ENCODE measurements at regions not wholly inside any gene's neighbourhood (a gene's known extent, or its start where the extent isn't known, plus 50 kb on each side); places are given as distances from the start of the nearest gene placed in this dataset.

GRCh38 chr15:68482246-68482645 lies 50.3 kb upstream of the ITGA11 start:
- H3K27me3 ChIP-seq (ENCODE audit: control insufficient read depth, insufficient read depth, low read length) = peaks cover 2% of the 10 kb centered on the region
- no peak overlapping the region for H3K9ac ChIP-seq (ENCODE audit: low read length)
- H3K36me3 ChIP-seq (ENCODE audit: control insufficient read depth, insufficient read depth, low read length) = no peaks in the 10 kb centered on the region

DNA sequence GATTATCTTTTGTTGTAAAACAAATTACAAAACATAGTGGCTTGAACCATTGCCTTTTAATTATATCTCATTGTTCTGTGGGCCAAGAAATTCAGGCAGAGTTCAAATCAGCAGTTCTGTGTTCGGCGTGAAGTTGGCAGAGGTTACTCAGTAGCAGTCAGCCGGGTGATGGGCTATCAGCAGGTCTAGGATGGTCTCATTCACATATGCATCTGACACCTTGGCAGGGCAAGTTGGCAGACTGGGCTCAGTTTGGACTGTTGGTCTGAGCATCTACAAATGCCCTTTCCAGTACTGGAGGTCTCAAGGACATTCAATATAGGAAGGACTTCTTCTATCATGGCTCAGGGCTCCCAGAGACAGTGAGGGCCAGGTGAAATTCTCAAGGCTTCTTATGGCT lies 51.2 kb upstream of the ITGA11 start:
- peaks cover 2% of the 10 kb centered on the region for H3K27me3 ChIP-seq (ENCODE audit: control insufficient read depth, insufficient read depth, low read length)
- no peak overlapping the region for H3K27ac ChIP-seq (ENCODE audit: low read depth, low read length)
- peaks cover 8% of the 10 kb centered on the region for H3K4me1 ChIP-seq (ENCODE audit: control insufficient read depth, insufficient read depth, low read length)
- H3K36me3 ChIP-seq (ENCODE audit: control insufficient read depth, insufficient read depth, low read length) = no peaks in the 10 kb centered on the region
- H3K4me3 ChIP-seq (ENCODE audit: low read length) = no peak overlapping the region
- H3K9ac ChIP-seq (ENCODE audit: low read length) = no peak overlapping the region

More at GRCh38 chr15:68482246-68482645, 50.3 kb upstream of the ITGA11 start:
- H3K4me3 ChIP-seq (ENCODE audit: low read length) = no peak overlapping the region
- peaks cover 8% of the 10 kb centered on the region for H3K4me1 ChIP-seq (ENCODE audit: control insufficient read depth, insufficient read depth, low read length)
- H3K27ac ChIP-seq (ENCODE audit: low read depth, low read length) = no peak overlapping the region

DNA sequence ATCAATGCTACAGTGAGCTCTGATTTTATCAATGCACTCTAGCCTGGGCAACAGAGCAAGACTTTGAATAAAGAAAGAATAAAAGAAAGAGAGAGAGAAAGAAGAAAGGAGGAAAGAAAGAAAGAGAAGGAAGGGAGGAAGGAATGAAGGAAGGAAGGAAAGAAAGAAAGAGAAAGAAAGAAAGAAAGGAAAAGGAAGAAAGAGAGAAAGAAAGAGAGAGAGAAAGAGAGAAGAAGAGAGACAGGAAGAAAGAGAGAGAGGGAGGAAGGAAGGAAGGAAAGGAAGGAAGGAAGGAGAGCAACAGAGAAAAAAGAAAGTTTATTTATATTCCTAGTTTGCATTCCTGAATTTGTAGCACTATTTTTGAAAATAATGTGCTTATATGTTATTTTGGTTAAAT lies 52.3 kb upstream of the ITGA11 start:
- Histone ChIP-seq H3K27me3 (ENCODE audit: control insufficient read depth, insufficient read depth, low read length) (peaks cover 2% of the 10 kb centered on the region), H3K27ac (ENCODE audit: low read depth, low read length) (no peak overlapping the region), H3K9ac (ENCODE audit: low read length) (no peak overlapping the region), H3K36me3 (ENCODE audit: control insufficient read depth, insufficient read depth, low read length) (no peaks in the 10 kb centered on the region), H3K4me1 (ENCODE audit: control insufficient read depth, insufficient read depth, low read length) (peaks cover 8% of the 10 kb centered on the region), H3K4me3 (ENCODE audit: low read length) (no peak overlapping the region)

DNA sequence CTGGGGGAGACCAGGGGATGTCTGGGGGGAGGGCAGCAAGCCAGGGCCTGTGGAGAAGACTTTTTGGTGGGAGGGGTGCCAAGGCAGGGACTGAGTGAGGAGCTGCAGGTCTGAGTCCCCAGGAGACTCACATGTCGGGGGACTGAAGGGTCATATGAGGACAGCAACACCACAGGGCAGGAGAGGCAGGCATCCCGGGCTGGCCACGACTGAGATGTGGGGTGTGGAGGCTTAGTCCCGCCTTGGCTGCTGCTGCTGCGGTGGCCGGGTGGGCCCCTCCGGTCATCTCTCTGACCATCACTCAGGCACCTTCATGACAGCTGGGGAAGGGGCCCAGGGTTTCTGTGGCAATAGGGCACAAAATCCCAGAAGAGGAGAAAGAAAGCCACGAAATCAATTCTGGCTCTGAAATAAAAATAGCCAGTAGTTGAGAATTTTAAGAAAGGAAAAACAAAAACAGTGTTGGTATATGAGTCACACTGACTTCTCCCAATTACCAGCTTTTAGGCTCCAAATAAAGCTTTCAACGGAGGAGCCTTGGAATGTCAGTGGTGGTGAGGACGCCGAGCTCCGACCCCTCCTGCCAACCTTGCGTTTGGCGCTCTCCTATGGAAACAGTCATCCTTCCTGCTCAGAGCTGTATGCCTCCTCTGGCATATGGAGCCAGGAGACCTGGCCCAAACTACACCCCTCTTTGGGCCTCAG lies 52.9 kb upstream of the ITGA11 start:
- Histone ChIP-seq H3K27ac (ENCODE audit: low read depth, low read length) (no peak overlapping the region), H3K4me1 (ENCODE audit: control insufficient read depth, insufficient read depth, low read length) (peaks cover 4% of the 10 kb centered on the region), H3K36me3 (ENCODE audit: control insufficient read depth, insufficient read depth, low read length) (no peaks in the 10 kb centered on the region), H3K9ac (ENCODE audit: low read length) (no peak overlapping the region), H3K4me3 (ENCODE audit: low read length) (no peak overlapping the region), H3K27me3 (ENCODE audit: control insufficient read depth, insufficient read depth, low read length) (peaks cover 2% of the 10 kb centered on the region)

- Histone ChIP-seq H3K27me3 (ENCODE audit: control insufficient read depth, insufficient read depth, low read length) (no peaks in the 10 kb centered on the region), H3K9ac (ENCODE audit: low read length) (no peak overlapping the region), H3K4me1 (ENCODE audit: control insufficient read depth, insufficient read depth, low read length) (no peaks in the 10 kb centered on the region), H3K27ac (ENCODE audit: low read depth, low read length) (no peak overlapping the region), H3K4me3 (ENCODE audit: low read length) (no peak overlapping the region), H3K36me3 (ENCODE audit: control insufficient read depth, insufficient read depth, low read length) (no peaks in the 10 kb centered on the region)
These were observed 53.9 kb upstream of the ITGA11 start for GRCh38 chr15:68485721-68486360.

GRCh38 chr15:68487087-68487843 lies 55.3 kb upstream of the ITGA11 start:
- Histone ChIP-seq H3K4me3 (ENCODE audit: low read length) (no peak overlapping the region), H3K4me1 (ENCODE audit: control insufficient read depth, insufficient read depth, low read length) (no peaks in the 10 kb centered on the region), H3K9ac (ENCODE audit: low read length) (no peak overlapping the region), H3K27ac (ENCODE audit: low read depth, low read length) (no peak overlapping the region), H3K27me3 (ENCODE audit: control insufficient read depth, insufficient read depth, low read length) (no peaks in the 10 kb centered on the region), H3K36me3 (ENCODE audit: control insufficient read depth, insufficient read depth, low read length) (no peaks in the 10 kb centered on the region)

- H3K27ac ChIP-seq (ENCODE audit: low read depth, low read length) = no peak overlapping the region
- no peak overlapping the region for H3K4me3 ChIP-seq (ENCODE audit: low read length)
- H3K27me3 ChIP-seq (ENCODE audit: control insufficient read depth, insufficient read depth, low read length) = no peaks in the 10 kb centered on the region
- H3K36me3 ChIP-seq (ENCODE audit: control insufficient read depth, insufficient read depth, low read length) = no peaks in the 10 kb centered on the region
- H3K9ac ChIP-seq (ENCODE audit: low read length) = no peak overlapping the region
- H3K4me1 ChIP-seq (ENCODE audit: control insufficient read depth, insufficient read depth, low read length) = no peaks in the 10 kb centered on the region
These were observed 56.3 kb upstream of the ITGA11 start for GRCh38 chr15:68488290-68488689.

GRCh38 chr15:68488966-68489365 lies 57.0 kb upstream of the ITGA11 start:
- Histone ChIP-seq H3K27me3 (ENCODE audit: control insufficient read depth, insufficient read depth, low read length) (no peaks in the 10 kb centered on the region), H3K4me3 (ENCODE audit: low read length) (no peak overlapping the region), H3K36me3 (ENCODE audit: control insufficient read depth, insufficient read depth, low read length) (no peaks in the 10 kb centered on the region), H3K27ac (ENCODE audit: low read depth, low read length) (no peak overlapping the region), H3K4me1 (ENCODE audit: control insufficient read depth, insufficient read depth, low read length) (no peaks in the 10 kb centered on the region), H3K9ac (ENCODE audit: low read length) (no peak overlapping the region)

DNA sequence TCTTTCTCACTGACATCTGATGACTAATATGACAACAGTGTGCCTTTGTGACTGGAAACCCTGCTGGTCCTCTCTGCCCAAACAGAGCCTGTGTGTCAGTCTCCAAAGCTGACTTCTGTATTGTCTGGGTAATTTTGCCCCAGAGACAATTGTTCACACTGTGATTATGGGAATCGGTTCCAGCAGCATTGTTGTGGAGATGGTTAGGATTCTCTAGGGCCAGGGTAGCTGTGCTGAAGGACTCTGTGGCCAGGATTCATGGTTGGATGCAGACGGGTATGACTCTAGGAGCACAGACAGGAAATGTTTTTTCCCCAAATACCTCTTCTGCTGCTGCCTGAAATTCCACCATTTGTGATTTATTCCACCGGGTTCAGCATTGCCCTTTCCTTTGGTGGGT lies 57.5 kb upstream of the ITGA11 start:
- no peaks in the 10 kb centered on the region for H3K36me3 ChIP-seq (ENCODE audit: control insufficient read depth, insufficient read depth, low read length)
- H3K4me1 ChIP-seq (ENCODE audit: control insufficient read depth, insufficient read depth, low read length) = no peaks in the 10 kb centered on the region
- H3K9ac ChIP-seq (ENCODE audit: low read length) = no peak overlapping the region
- no peaks in the 10 kb centered on the region for H3K27me3 ChIP-seq (ENCODE audit: control insufficient read depth, insufficient read depth, low read length)
- no peak overlapping the region for H3K27ac ChIP-seq (ENCODE audit: low read depth, low read length)
- H3K4me3 ChIP-seq (ENCODE audit: low read length) = no peak overlapping the region

- no peak overlapping the region for H3K9ac ChIP-seq (ENCODE audit: low read length)
- H3K4me1 ChIP-seq (ENCODE audit: control insufficient read depth, insufficient read depth, low read length) = no peaks in the 10 kb centered on the region
These were observed 59.6 kb upstream of the ITGA11 start for GRCh38 chr15:68491415-68492106.

DNA sequence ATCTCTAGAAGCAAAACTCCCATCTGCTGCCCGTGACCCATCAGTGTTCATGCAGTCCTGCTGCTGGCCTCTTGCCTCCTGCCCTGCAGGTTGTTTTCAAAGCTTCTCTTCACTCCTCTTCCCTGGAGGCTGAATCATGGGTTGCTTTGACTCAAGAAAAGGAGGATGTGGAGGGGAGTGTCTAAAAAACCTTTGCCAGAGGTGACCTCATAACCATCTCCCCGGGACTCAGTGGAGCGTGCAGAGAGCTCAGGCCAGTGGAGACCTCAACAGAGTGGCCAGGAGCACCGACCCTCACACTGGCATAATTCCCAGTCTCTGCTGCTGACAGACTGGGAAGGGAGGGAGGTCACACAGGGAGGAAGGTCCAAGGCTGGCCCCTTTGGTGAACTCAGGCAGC lies 60.9 kb upstream of the ITGA11 start:
- Histone ChIP-seq H3K36me3 (ENCODE audit: control insufficient read depth, insufficient read depth, low read length) (no peaks in the 10 kb centered on the region), H3K27ac (ENCODE audit: low read depth, low read length) (no peak overlapping the region), H3K27me3 (ENCODE audit: control insufficient read depth, insufficient read depth, low read length) (no peaks in the 10 kb centered on the region), H3K4me3 (ENCODE audit: low read length) (no peak overlapping the region), H3K9ac (ENCODE audit: low read length) (no peak overlapping the region), H3K4me1 (ENCODE audit: control insufficient read depth, insufficient read depth, low read length) (no peaks in the 10 kb centered on the region)

More at GRCh38 chr15:68491415-68492106, 59.6 kb upstream of the ITGA11 start:
- Histone ChIP-seq H3K27ac (ENCODE audit: low read depth, low read length) (no peak overlapping the region), H3K36me3 (ENCODE audit: control insufficient read depth, insufficient read depth, low read length) (no peaks in the 10 kb centered on the region), H3K27me3 (ENCODE audit: control insufficient read depth, insufficient read depth, low read length) (no peaks in the 10 kb centered on the region), H3K4me3 (ENCODE audit: low read length) (no peak overlapping the region)

DNA sequence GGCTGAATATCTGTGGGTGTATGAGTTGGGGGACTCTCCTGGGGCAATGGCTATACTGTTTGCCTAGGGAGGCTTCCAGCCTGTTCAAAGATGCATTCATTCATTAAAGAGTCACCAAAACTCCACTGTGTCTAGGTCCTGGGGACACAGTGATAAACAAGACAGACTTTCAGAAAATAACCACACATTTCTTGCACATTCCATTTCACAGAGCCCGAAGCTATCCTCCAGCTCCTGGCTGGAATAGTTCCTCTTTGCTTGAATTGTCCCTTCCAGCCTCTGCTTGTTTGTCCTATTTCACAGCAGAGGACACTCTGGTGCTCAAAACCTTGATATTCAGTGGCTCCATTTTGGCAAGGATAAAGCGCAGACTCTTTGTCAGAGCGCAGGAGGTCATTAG lies 61.7 kb upstream of the ITGA11 start:
- Histone ChIP-seq H3K4me3 (ENCODE audit: low read length) (no peak overlapping the region), H3K9ac (ENCODE audit: low read length) (no peak overlapping the region), H3K27me3 (ENCODE audit: control insufficient read depth, insufficient read depth, low read length) (no peaks in the 10 kb centered on the region), H3K36me3 (ENCODE audit: control insufficient read depth, insufficient read depth, low read length) (no peaks in the 10 kb centered on the region), H3K27ac (ENCODE audit: low read depth, low read length) (no peak overlapping the region), H3K4me1 (ENCODE audit: control insufficient read depth, insufficient read depth, low read length) (no peaks in the 10 kb centered on the region)
